DMS79 treated with DMSO at 0.1 percent for 48 hours (cell line): ENCODE measurements at regions not wholly inside any gene's neighbourhood (a gene's known extent, or its start where the extent isn't known, plus 50 kb on each side); places are given as distances from the start of the nearest gene placed in this dataset.
"Not testable (repeated sequence)": the region's sequence is repeated elsewhere in the genome, so short reads cannot be mapped to it uniquely, and the experiment has no call there.

Experiments
- DNase-seq: peaks from one replicate; lab custom pipeline; 2025; lab: John Stamatoyannopoulos, UW

DNA sequence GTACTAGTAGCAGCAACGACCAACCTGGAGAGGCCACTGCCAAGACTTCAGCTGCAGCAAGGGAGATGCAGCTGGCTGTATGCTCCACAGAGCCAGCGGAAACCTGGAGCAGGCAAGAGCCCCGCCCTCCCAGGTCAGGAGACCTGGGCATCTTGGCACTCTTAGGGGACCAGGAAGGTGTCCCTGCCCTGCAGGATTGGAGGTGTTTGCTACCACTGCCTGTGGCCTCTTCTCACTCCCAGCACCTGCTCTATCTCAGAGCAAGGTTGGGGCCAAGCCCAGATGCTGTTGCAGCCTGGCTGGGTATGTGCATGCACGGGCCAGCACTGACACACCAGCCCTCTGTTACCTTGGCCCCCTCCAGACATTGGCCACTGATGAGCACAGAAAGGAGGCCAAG lies 1512.8 kb downstream of the REEP3 start:
- DNase-seq, result no peak

DNA sequence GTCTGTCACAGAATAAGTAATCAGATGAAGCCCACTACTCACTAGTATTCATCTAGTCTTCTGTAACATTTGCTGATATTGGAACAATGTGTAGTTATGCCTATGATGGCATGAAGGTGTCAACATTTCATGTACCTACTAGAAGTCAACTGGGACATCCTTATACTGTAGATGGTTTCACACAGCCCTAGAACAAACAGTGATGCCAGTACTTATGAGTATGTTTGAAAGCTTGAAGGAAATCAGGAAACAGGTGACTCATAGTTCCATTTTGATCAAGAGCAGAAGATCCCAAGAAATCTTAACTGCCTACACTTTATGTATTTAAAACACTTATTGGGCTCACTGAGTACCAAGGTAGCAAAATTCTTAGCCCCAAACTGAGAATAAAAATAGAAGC lies 1519.6 kb downstream of the REEP3 start:
- no peak for DNase-seq

DNA sequence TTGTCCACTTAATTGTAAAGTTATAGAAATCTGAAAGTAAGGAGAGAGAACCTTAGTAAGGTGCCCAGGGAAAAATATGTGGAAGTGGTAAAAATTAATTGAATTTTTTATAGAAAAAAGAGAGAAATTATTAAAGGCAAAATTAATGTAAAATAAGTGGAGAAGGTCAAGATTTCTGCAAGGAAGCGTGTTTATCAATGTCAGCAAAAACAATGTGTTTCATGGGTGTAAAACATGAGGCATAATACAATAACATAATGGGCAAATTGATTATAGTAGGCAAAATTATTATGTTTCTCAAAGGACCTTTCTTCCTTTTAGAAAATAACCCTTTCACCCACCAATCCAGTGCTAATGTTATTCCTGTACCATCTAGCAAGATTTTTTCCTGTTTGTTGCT lies 1520.1 kb downstream of the REEP3 start:
- no peak for DNase-seq

DNA sequence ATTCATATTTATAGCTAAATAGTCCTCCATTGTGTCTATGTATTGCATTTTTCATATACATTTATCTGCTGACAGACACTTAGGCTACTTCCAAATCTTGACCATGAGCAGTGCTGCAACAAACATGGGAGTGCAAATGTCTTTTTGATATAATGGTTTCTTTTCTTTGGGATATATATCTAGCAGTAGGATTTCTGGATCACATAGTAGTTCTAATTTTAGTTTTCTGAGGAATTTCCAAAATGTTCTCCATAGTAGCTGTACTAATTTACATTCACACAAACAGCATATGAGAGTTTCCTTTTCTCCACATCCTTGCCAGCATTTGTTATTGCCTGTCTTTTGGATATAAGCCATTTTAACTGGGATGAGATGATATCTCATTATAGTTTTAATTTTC lies 1521.3 kb downstream of the REEP3 start:
- no peak for DNase-seq

DNA sequence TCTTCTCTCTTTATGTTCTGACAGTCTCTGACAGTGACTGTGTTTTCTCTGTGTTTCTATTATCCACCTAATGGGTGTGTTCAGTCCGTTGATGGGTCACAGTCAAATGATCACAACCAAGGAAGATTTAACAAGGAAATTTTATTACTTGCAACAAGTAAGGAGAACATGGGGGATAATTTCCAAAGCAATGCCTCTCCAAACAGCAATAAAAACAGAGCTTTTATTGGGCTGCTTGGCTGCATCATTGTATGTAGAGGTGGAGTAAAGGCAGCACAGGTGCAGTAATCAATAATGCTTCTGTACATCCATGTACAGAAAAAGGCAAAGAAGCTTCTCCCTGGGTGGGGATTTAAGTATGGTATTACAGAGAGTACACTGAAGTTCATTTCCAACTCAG lies 1525.6 kb downstream of the REEP3 start:
- DNase-seq, result no peak

DNA sequence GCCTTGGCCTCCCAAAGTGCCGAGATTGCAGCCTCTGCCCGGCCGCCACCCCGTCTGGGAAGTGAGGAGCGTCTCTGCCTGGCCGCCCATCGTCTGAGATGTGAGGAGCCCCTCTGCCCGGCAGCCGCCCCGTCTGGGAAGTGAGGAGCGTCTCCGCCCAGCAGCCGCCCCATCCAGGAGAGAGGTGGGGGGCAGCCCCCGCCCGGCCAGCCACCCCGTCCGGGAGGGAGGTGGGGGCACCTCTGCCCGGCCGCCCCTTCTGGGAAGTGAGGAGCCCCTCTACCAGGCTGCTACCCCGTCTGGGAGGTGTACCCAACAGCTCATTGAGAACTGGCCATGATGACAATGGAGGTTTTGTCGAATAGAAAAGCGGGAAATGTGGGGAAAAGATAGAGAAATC lies 1530.9 kb downstream of the REEP3 start:
- not testable (repeated sequence) for DNase-seq

DNA sequence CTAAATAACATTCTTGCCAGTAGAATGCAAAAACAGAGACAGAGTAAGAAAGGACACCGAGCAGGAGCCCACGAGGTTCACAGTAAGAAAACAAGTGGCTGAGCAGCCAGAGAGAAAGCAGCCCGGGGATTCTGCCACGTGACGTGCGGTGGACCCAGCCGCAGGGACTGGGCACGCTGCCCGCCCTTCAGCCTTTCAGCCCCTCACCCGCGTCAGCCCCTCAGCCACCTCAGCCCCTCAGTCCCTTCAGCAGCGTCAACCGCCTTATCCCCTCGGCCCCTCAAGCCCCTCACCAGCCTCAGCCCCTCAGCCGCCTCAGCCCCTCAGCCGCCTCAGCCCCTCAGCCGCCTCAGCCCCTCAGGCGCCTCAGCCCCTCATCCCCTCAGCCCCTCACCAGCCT lies 1532.2 kb downstream of the REEP3 start:
- DNase-seq, result not testable (repeated sequence)

DNA sequence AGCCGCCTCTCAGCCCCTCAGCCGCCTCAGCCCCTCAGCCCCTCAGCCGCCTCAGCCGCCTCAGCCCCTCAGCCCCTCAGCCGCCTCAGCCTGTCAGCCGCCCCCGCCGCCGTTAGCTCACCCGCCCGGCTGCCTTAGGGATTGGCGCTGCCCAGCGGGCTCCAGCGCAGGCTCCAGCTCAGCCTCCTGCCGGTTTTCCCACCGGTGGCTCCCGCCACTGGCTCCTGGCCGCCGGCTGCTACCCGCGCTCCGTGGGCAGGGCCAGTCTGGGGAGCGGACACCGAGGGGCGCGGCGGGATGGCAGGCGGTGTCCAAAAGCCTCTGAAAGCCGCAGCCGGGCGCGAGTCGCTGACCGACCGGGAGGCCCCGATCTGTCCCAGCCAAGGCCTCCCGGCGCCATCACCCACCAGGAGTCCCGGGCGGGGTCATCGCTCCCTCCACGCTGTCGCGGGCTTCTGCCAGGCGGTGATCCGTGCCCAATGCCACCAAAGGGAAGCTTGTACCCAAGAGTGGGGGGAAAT lies 1532.7 kb downstream of the REEP3 start:
- not testable (repeated sequence) for DNase-seq

DNA sequence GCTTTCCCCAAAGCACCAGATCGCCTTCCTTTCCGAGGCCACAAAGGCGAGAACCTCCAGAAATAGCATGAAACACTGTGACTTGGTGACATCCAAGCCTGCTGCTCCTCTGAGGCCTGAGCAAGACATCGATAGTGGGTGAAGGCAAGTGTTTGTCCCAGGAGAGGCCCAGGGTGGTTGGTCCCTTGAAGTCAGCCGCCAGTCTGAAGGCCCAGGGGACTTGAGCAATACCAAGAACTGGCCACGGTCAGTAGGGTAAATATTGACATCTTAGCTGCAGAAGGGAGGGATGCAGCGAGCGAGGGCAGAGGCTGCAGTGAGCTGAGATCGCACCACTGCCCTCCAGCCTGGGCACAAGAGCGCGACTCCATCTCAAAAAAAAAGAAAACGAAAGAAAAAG lies 1533.5 kb downstream of the REEP3 start:
- not testable (repeated sequence) for DNase-seq

DNA sequence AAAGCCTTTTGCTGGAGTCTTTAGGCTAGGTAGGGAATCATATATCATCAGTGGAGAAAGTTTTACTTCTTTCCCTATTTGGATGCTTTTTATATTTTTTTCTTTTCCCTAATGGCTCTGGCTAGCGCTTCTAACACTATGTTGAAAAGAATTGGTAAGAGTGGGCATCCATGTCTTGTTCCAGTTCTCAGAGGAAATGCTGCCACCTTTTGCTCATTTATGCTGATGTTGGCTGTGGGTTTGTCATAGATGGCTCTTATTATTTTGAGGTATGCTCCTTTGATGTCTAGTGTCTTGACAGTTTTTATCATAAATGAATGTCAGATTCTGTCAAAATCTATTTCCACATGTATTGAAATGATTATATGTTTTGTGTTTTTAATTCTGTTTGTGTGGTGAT lies 1544.1 kb downstream of the REEP3 start:
- no peak for DNase-seq

DNA sequence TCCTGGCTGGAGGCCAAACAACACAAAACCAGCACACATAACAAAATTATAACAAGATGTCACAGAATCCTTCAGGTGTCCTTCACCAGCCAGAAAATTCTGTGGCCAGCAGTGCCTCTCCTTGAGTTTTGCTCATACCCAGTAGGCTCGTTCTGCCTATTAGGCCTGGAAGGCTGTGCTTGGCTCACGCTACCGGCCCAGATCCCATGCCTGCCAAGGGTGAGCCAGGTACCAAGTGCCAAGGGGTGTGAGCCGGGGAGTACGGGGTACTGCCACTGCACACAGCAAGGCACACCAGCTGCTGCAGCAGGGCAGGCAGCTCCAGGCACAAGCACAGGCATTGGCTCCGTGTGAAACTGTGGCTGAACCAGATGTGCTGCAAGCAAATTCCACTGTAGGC lies 1562.0 kb downstream of the REEP3 start:
- DNase-seq, result no peak

DNA sequence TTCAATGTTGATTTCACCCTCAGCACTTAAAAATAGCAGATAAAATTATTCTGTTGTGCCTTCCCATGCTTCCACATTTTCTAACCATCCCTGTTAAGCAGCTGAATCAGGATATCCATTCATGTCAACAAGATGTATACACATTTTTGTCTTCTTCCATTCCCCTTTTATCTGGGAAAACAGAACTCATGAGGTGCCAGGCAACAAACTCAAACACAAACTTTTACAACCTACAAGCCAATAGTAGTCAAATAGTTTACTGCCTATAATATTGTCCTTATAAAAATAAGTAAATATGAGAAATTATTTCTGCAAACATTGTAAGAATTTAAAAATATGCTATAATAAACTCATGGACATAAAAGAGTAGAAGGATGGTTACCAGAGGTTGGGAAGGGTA lies 1569.8 kb downstream of the REEP3 start:
- no peak for DNase-seq

DNA sequence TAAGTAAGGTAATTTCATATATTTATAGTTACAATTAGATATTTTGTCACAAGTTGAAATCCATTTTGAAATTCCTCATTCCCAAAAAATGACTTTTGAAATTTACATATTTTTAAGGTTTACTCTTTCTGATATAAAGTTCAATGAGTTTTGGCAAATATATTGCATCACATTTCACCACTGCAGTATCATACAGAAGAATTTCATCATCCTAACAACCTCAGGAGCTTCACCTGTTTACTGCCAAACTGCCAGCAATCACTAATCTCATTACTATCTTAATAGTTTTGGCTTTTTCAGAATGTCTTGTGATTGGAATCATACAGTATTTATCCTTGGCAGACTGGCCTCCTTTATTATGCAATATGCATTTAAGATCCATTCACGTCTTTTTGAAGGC lies 1578.9 kb downstream of the REEP3 start:
- no peak for DNase-seq

DNA sequence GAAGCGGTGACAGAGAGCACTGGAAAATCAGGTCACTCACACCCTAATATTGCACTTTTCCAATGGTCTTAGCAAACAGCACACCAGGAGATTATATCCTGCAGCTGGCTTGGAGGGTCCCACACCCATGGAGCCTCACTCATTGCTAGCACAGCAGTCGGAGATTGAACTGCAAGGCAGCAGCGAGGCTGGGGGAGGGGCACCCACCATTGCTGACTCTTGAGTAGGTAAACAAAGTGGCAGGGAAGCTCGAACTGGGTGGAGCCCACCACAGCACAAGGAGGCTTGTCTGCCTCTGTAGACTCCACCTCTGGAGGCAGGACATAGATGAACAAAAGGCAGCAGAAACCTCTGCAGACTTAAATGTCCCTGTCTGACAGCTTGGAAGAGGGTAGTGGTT lies 1579.7 kb downstream of the REEP3 start:
- DNase-seq, result not testable (repeated sequence)

DNA sequence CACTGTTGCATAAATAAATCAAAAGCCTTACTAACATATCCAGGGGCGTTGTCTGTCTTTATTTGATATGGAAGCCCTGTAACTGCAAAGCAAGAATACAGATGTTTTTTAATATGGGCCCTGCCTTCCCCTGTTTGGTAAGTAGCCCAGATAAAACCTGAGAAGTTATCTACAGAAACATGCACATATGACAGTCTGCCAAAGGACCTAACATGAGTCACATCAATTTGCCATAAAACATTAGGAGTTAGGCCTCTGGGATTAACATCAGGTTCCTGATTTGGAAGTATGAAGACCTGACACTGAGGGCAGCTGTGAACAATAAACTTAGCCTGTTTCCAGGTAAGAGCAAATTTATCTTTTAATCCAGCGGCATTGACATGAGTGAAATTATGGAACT lies 1588.8 kb downstream of the REEP3 start:
- no peak for DNase-seq

DNA sequence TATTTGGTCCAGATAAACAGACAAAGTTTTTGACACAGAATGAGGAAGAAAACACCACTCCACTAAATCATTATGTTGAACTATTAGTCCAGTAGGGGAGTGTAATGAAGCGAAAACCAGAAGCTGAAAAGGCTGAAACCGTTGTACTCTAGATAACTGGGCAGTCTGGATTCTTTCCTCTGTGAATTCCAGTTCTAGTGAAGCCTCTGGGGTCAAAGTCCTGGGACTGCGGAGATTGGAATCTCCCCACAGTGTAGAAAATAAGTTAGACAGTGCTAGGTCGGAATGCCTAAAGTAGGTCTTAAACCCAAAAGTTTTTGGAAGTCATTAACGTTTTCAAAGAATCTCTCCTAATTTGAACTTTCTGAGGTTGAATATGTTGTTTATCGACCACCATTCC lies 1589.9 kb downstream of the REEP3 start:
- not testable (repeated sequence) for DNase-seq

DNA sequence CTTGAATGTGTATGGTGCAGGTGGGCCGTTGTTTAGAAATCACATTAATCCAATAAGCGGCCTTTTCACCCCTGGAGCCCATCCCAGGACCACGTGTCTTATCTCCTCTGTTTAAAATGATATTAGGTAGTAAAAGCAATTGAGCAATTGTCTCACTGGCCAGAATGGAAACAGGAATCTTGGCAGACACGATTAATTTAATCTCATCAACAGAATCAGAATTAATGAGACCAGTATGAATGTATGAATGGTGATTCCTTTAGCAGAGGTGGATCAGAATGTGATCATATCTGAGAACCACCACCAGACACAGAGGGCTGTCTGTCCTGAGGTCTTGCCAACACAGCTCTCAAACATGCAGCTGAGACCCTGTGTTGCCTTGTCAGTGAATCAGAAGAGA lies 1591.4 kb downstream of the REEP3 start:
- no peak for DNase-seq

DNA sequence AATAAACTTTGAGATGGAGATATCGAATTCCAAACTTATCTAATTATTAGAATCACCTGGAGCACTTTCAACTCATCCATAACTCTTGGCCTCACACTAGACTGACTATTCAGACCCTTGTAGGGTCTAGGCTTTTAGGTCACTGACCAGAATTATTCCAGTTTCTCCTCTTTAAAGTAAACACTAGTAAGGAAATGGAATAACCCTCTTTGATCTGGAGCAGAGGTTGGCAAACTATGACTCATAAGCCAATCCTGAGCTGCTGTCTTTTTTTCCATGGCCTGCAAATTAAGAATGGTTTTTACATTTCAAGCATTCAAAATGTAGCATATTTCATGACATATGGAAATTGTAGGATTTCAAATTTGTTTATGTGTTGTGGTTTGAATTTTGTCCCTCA lies 1601.9 kb downstream of the REEP3 start:
- DNase-seq, result no peak

DNA sequence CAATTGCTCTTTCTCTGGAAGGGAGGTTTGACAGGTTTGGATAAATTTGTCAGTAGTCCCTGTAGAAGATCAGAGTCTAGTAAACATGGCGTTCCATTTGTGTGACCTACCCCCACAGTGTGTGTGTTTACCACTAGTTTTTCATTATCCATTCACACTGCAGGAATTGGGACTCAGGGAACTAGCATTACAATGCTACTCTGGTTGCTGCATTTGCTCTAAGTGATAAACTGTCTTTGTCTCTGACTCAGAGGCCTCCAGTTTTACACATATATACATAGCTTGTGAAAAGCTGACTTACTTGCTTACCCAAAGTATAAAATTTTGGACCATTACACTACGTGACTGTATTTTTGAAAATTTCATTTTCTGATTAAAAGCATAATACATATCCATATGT lies 1604.0 kb downstream of the REEP3 start:
- no peak for DNase-seq

DNA sequence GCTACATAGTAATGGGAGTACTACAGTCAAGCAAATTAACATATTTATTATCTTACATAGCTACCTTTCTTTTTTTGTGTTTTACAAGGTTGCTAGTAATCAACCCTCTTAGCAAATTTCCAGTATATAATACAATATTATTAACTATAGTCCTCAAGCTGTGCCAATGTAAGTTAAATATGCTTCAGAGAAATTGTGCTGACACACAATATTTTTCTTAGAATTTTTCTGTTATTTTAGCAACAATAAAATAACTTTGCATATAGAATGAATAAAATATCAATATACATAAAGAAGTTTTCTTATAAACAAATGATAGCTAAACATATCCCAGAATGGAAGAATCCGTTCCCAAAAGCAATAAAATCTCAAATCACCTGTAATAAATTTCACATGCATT lies 1605.1 kb downstream of the REEP3 start:
- no peak for DNase-seq

DNA sequence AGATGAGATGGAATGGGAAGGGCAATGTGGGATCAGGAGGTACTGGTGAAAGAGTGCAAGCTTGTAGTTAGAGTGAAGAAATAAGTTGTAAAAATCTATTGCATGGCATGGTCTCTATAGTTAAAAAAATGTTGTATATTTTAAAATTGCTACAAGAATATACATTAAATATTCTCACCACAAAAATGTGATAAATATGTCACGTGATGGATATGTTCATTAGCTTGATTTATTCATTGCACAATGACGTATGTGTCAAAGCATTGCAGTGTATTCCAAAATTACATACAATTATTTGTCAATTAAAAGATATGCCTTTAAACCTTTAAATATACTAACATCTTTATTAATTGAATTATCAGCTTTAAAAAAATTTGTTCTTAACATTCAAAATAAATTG lies 1607.1 kb downstream of the REEP3 start:
- DNase-seq, result no peak

DNA sequence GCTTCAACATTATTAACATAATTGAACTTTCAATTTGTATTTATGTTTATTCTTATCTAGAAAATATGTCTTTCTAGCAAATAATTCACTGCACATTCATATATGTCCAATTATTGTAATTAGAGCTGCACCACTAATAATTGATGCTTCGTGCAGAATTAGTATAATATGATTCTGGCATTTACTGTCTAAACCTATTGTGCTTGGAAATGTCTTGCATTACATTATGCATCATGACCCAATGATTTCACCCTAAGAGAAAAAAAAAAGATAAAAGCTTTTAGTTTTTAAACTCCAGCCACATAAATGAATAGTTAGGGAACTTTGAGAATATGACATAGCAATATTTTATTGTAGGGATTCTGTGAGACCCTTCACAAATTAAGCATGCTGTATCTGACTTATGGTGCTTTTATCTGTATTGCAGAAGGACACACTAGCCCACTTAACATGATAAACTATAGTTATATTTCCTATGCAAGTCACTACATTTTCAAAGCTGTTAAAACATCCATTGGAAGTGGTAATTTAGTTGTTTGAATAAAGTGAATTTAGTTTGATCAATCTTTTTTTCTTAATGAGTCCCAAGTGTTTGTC lies 1609.1 kb downstream of the REEP3 start:
- DNase-seq, result no peak

DNA sequence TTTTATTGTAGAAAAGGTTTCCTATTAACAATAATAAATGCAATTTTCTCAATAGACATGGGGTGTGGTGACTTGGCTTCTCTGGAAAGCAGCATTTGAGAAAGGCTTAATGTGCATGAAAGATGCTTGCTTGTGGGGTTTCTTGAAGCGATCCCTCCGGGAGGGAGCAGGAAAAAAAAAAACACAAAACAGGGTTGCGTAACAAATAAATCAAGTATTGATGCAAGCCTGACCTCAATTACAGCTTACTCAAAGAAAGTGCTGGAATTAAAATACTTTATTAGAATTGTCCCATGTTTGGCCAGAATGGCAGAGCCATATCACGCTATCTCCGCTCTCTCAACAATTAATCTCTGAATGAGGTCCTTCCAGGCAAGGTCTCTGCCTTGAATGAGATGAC lies 1612.5 kb downstream of the REEP3 start:
- DNase-seq, result no peak

DNA sequence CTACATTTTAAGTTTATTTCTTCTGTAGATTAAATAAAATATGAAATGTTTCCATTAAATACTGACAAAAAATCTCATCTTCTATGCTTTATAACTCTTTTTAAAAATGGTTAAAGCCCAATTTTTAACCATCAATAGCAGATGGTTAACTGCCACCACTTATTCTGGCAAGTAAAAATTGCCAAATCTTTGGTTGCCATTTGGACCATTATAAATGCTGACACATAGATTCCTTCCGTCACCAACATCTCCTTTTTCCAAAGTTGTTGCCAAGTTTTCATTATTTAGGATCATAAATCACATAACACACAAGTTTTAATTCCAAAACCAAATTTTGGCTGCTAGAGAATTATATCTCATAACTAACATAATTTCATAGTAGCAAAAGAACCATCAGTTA lies 1614.3 kb downstream of the REEP3 start:
- no peak for DNase-seq
